H1 (cell line): ENCODE measurements at regions not wholly inside any gene's neighbourhood (a gene's known extent, or its start where the extent isn't known, plus 50 kb on each side); places are given as distances from the start of the nearest gene placed in this dataset.

ENCODE experiments used
- CTCF ChIA-PET: fragments of 300-600 bp; sonication (Branson Sonifier 250); formaldehyde crosslinking; loops from one replicate; lab custom pipeline; 2021; ENCODE audit not compliant: partially characterized antibody; lab: Charles Lee
- POLR2A ChIA-PET: fragments of 300-600 bp; sonication (Branson Sonifier 250); formaldehyde crosslinking; loops from one replicate; lab custom pipeline; 2021; ENCODE audit warnings: inconsistent platforms; ENCODE audit not compliant: partially characterized antibody; lab: Charles Lee
- DNase-seq, 2 experiments: peaks; one replicate each; pipeline versions ENCODE4 v3.0.0 to v3.0.0-alpha.2; 2010 to 2022; ENCODE audit warnings: low spot score in 2 of 2, low read depth in 1 of 2, mixed read lengths in 1 of 2
- FAIRE-seq: peaks from 2 replicates; lab custom pipeline; 2011; peaks lifted over from hg19 to GRCh38; lab: Jason Lieb, UNC
- H2AFZ ChIP-seq: 2 replicates; pipeline ENCODE4 v1.8.1; 2012; ENCODE audit warnings: low read length, inconsistent platforms
- H2AK5ac ChIP-seq: 2 replicates; pipeline ENCODE4 v1.6.1; 2013; ENCODE audit warnings: low read depth, low read length
- H2BK120ac ChIP-seq: replicated peaks from 2 replicates; pipeline ENCODE3; 2013; ENCODE audit warnings: low read depth, low read length, inconsistent platforms
- H2BK12ac ChIP-seq: 2 replicates; pipeline ENCODE4 v1.6.1; 2013; ENCODE audit warnings: low read depth, low read length
- H2BK15ac ChIP-seq: 2 replicates; pipeline ENCODE4 v1.6.1; 2013; ENCODE audit warnings: low read length
- H2BK20ac ChIP-seq: 2 replicates; pipeline ENCODE4 v1.6.1; 2013; ENCODE audit warnings: low read length
- H2BK5ac ChIP-seq: 2 replicates; pipeline ENCODE4 v1.6.1; 2013; ENCODE audit warnings: low read depth, low read length
- H3K14ac ChIP-seq: 2 replicates; pipeline ENCODE4 v1.6.1; 2013; ENCODE audit warnings: inconsistent platforms; ENCODE audit not compliant: insufficient read length
- H3K18ac ChIP-seq: 2 replicates; pipeline ENCODE4 v1.6.1; 2013; ENCODE audit warnings: low read length; ENCODE audit errors: extremely low read depth
- H3K23ac ChIP-seq: 2 replicates; pipeline ENCODE4 v1.6.1; 2013; ENCODE audit warnings: inconsistent platforms; ENCODE audit not compliant: insufficient read length
- H3K23me2 ChIP-seq: 2 replicates; pipeline ENCODE4 v1.6.1; 2013; ENCODE audit warnings: low read depth, low read length
- H3K27ac ChIP-seq: 2 replicates; pipeline ENCODE4 v1.6.1; 2011; ENCODE audit warnings: low read depth, low read length, inconsistent platforms
- H3K27me3 ChIP-seq, 4 experiments: replicated peaks in 1 of 4; 1 replicate in 1 of 4; 2 replicates in 3 of 4; pipeline versions ENCODE4 v1.6.1 to v1.8.1; 2011 to 2013; ENCODE audit warnings: low read length in 3 of 4, mild to moderate bottlenecking in 3 of 4, inconsistent platforms in 2 of 4, mixed read lengths in 2 of 4, moderate library complexity in 1 of 4; ENCODE audit not compliant: control insufficient read depth in 3 of 4, insufficient read depth in 3 of 4; ENCODE audit errors: extremely low read depth in 1 of 4
- H3K36me3 ChIP-seq, 4 experiments: 2 replicates each; pipeline versions ENCODE4 v1.6.1 to v1.8.1; 2011 to 2013; ENCODE audit warnings: mild to moderate bottlenecking in 4 of 4, low read length in 3 of 4, moderate library complexity in 2 of 4, control low read depth in 1 of 4, inconsistent platforms in 1 of 4; ENCODE audit not compliant: insufficient read depth in 4 of 4, control insufficient read depth in 2 of 4
- H3K4ac ChIP-seq: replicated peaks from 2 replicates; pipeline ENCODE3; 2013; ENCODE audit warnings: low read length, low read depth, mixed read lengths, inconsistent platforms; ENCODE audit not compliant: insufficient read length
- H3K4me1 ChIP-seq, 4 experiments: replicated peaks in 1 of 4; 1 replicate in 1 of 4; 2 replicates in 3 of 4; pipeline versions ENCODE4 v1.6.1 to v1.8.1; 2011 to 2013; ENCODE audit warnings: low read length in 3 of 4, inconsistent platforms in 2 of 4, mixed read lengths in 1 of 4; ENCODE audit not compliant: insufficient read depth in 4 of 4, control insufficient read depth in 3 of 4
- H3K4me2 ChIP-seq, 2 experiments: 2 replicates each; pipeline versions ENCODE4 v1.6.1 to v1.8.1; 2011 to 2013; ENCODE audit warnings: low read depth in 2 of 2, low read length in 2 of 2, control low read depth in 1 of 2, inconsistent platforms in 1 of 2, mild to moderate bottlenecking in 1 of 2; ENCODE audit not compliant: insufficient read depth in 1 of 2
- H3K4me3 ChIP-seq, 4 experiments: fragments of 200-600, 300-600 bp in 1 of 4; sonication (generic), shearing (Covaris generic), sonication (Bioruptor Twin) in 1 of 4; 2 replicates each; pipeline versions ENCODE4 v1.5.1 to v1.8.1; 2011 to 2016; ENCODE audit warnings: low read length in 4 of 4, low read depth in 3 of 4, control low read depth in 2 of 4, inconsistent platforms in 2 of 4, mild to moderate bottlenecking in 2 of 4, mixed read lengths in 1 of 4, moderate library complexity in 1 of 4; ENCODE audit not compliant: insufficient read depth in 2 of 4; ENCODE audit errors: extremely low read depth in 1 of 4
- H3K56ac ChIP-seq: replicated peaks from 2 replicates; pipeline ENCODE3; 2013; ENCODE audit warnings: low read depth, mild to moderate bottlenecking, mixed read lengths, low read length, inconsistent platforms; ENCODE audit not compliant: insufficient read length
- H3K79me1 ChIP-seq: 2 replicates; pipeline ENCODE4 v1.6.1; 2013; ENCODE audit warnings: low read depth, low read length, control low read depth
- H3K79me2 ChIP-seq, 2 experiments: 2 replicates each; pipeline versions ENCODE4 v1.6.1 to v1.8.1; 2012 to 2013; ENCODE audit warnings: low read length in 2 of 2, mild to moderate bottlenecking in 2 of 2, inconsistent platforms in 1 of 2; ENCODE audit not compliant: insufficient read depth in 2 of 2, control insufficient read depth in 1 of 2
- H3K9ac ChIP-seq, 4 experiments: replicated peaks in 1 of 4; 1 replicate in 1 of 4; 2 replicates in 3 of 4; pipeline versions ENCODE4 v1.6.1 to v1.8.1; 2011 to 2013; ENCODE audit warnings: low read depth in 3 of 4, low read length in 3 of 4, control low read depth in 2 of 4, mild to moderate bottlenecking in 2 of 4, moderate library complexity in 2 of 4, inconsistent platforms in 1 of 4; ENCODE audit errors: extremely low read depth in 1 of 4
- H3K9me3 ChIP-seq, 2 experiments: 2 replicates each; pipeline versions ENCODE4 v1.6.1 to v1.8.1; 2012 to 2013; ENCODE audit warnings: mild to moderate bottlenecking in 2 of 2, moderate library complexity in 2 of 2, control low read depth in 1 of 2, inconsistent platforms in 1 of 2, low read depth in 1 of 2, low read length in 1 of 2, mixed read lengths in 1 of 2; ENCODE audit not compliant: insufficient read depth in 2 of 2
- H4K20me1 ChIP-seq, 2 experiments: replicated peaks in 1 of 2; 2 replicates each; pipeline versions ENCODE3 to v1.8.1; 2011 to 2013; ENCODE audit warnings: inconsistent platforms in 2 of 2, low read length in 2 of 2, mild to moderate bottlenecking in 1 of 2; ENCODE audit not compliant: insufficient read depth in 2 of 2, control insufficient read depth in 1 of 2
- H4K5ac ChIP-seq: 2 replicates; pipeline ENCODE4 v1.6.1; 2013; ENCODE audit warnings: low read length, low read depth, mixed read lengths, inconsistent platforms; ENCODE audit not compliant: insufficient read length
- H4K8ac ChIP-seq: 2 replicates; pipeline ENCODE4 v1.8.0; 2013; ENCODE audit warnings: mild to moderate bottlenecking, moderate library complexity, low read length, inconsistent platforms; ENCODE audit not compliant: insufficient read depth; ENCODE audit errors: extremely low read depth
- H4K91ac ChIP-seq: replicated peaks from 2 replicates; pipeline ENCODE3; 2013; ENCODE audit warnings: low read length, mixed read lengths, inconsistent platforms; ENCODE audit not compliant: insufficient read length
- ASH2L ChIP-seq: fragments of 200-600, 300-600 bp; sonication (generic); IDR thresholded peaks from one replicate; pipeline ENCODE4 v1.7.1; 2017; ENCODE audit warnings: low read length
- CEBPB ChIP-seq: IDR thresholded peaks from 2 replicates; pipeline ENCODE4 v1.6.1; 2012; ENCODE audit warnings: low read depth, low read length
- KDM4A ChIP-seq: IDR thresholded peaks from one replicate; pipeline ENCODE4 v1.7.1; 2012; ENCODE audit warnings: low read depth, mild to moderate bottlenecking, moderate library complexity, low read length, inconsistent platforms; ENCODE audit not compliant: severe bottlenecking
- POLR2AphosphoS5 ChIP-seq: IDR thresholded peaks from 2 replicates; pipeline ENCODE4 v1.6.1; 2011; ENCODE audit warnings: low read depth, low read length
- YY1 ChIP-seq: IDR thresholded peaks from 2 replicates; pipeline ENCODE4 v1.6.1; 2011; ENCODE audit warnings: low read depth, mild to moderate bottlenecking, low read length
- WGBS, 2 experiments: shearing (Covaris generic) in 1 of 2; methylation state at CpG; one replicate each; pipeline versions ENCODE4 v1.1.6 to v1.1.7; 2013 to 2015; ENCODE audit warnings: low lambda C conversion rate in 2 of 2, mixed read lengths in 2 of 2, inconsistent platforms in 1 of 2, low coverage in 1 of 2, missing lambda C conversion rate in 1 of 2; ENCODE audit not compliant: insufficient replicate concordance in 2 of 2, insufficient coverage in 1 of 2, insufficient read length in 1 of 2; ENCODE audit errors: extremely low coverage in 1 of 2, missing lambda C conversion rate in 1 of 2; 5-methylcytosine and 5-hydroxymethylcytosine counted together

DNA sequence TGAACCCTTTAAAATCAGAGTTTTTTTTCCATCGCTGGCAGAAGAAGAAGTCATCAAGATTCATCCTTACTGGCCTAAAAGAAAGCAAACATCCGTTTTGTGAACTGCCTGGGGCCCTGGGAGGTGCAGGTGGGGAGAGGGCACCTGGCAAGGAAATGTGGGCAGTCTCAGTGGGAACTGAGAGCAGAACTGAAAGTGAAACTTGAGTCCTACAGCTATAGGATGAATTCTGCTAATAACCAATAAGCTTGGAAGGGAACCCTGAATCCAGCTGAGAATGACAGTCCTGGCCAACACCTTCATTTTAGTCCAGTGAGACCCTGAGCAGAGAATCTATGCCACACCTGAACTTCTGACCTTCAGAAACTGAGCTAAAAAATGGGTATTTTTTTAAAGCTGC, 130.1 kb upstream of the ASCC3 start:
- no peaks in the 10 kb centered on the region for H3K79me1 ChIP-seq
- POLR2A ChIA-PET, result interaction anchor here (0.6 kb wide), 1 partner anchor 13 kb away, joined by 4 read pairs; no protein-coding TSS in a partner anchor
- H3K36me3 ChIP-seq, result no peaks in the 10 kb centered on the region
- no peaks in the 10 kb centered on the region for H3K27me3 ChIP-seq
- H3K4me3 ChIP-seq, result no peak overlapping the region
- TF ChIP-seq CEBPB, result no peak
- TF ChIP-seq POLR2AphosphoS5, result no peak
- no peak for TF ChIP-seq KDM4A
- TF ChIP-seq ASH2L, result no peak
- TF ChIP-seq YY1, result no peak
- H3K4me2 ChIP-seq, result no peak overlapping the region
- H2AK5ac ChIP-seq, result no peak overlapping the region
- no peaks in the 10 kb centered on the region for H3K4me1 ChIP-seq
- H3K18ac ChIP-seq, result no peak overlapping the region
- WGBS, 2 experiments, result 84% methylated on average over 2 of the region's 2 CpGs; no CpG with 5 or more reads in 1 of the 2 experiments
- no peak overlapping the region for H2BK12ac ChIP-seq
- H3K79me2 ChIP-seq, result no peaks in the 10 kb centered on the region
- no peak overlapping the region for H3K27ac ChIP-seq
- H2BK120ac ChIP-seq, result no peak overlapping the region
- FAIRE-seq (no peak), DNase-seq (no peak)
- no peak overlapping the region for H3K14ac ChIP-seq
- H2BK15ac ChIP-seq, result no peak overlapping the region
- H3K9me3 ChIP-seq, result no peaks in the 10 kb centered on the region
- H4K5ac ChIP-seq, result no peak overlapping the region
- H4K8ac ChIP-seq, result no peak overlapping the region
- no peak overlapping the region for H2BK5ac ChIP-seq
- no peaks in the 10 kb centered on the region for H3K23me2 ChIP-seq
- no peak overlapping the region for H3K56ac ChIP-seq
- H2AFZ ChIP-seq, result no peak overlapping the region
- no peak overlapping the region for H4K91ac ChIP-seq
- H4K20me1 ChIP-seq, result no peaks in the 10 kb centered on the region
- no peak overlapping the region for H3K4ac ChIP-seq
- no peak overlapping the region for H3K9ac ChIP-seq
- no peak overlapping the region for H2BK20ac ChIP-seq
- H3K23ac ChIP-seq, result no peak overlapping the region
- CTCF ChIA-PET, result interaction anchor here (1.0 to 1.1 kb wide), 2 partner anchors 22 to 98 kb away, joined by 4 read pairs; no protein-coding TSS in a partner anchor
